ENCODE measurements at regions not wholly inside any gene's neighbourhood (a gene's known extent, or its start where the extent isn't known, plus 50 kb on each side); places are given as distances from the start of the nearest gene placed in this dataset.

DNA sequence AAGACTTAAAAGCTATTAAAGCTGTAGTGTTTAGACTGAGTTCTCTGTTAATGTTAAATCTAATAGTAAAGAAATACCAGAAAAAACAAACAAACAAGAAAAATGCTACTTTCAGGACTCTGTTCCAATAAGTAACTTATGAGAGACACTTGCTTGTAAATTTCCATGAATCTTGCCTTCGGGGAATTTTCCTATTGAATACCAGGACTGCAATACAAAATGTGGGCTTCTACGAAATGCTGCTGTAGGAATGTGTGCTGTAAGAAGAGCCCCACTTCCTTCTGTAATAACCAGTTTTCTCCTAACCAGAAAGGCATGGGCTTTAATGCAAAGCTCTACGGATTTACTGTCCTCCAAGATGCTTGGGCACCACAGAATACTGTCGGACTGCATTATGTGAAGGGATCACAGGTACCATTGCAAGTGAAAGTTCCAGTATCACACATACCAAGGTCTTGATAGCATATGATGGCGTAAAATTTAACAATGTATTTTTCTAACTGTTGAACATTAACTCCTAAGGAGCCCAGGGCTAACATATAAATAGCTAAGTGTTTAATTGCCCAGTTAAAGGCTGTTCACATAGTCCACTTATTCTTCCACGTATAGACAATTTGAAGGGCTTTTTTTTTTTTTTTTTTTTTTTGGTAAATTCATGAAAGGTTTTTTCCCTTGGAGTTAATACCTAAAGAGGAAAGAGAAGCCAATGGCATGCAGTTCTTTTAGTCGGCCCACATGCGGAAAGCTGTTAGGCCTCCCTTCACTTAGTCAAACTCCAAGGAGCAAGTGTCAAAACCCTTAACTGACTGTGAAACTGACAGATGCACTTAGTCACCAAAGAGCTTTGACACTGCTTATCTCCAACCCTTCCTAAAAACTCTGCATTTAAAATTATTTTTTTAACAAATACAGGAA lies 564.0 kb upstream of the POU3F3 start:
- DNase-seq, result no peak

GRCh38 chr2:104290566-104290891 lies 563.4 kb upstream of the POU3F3 start:
- DNase-seq, result no peak

DNA sequence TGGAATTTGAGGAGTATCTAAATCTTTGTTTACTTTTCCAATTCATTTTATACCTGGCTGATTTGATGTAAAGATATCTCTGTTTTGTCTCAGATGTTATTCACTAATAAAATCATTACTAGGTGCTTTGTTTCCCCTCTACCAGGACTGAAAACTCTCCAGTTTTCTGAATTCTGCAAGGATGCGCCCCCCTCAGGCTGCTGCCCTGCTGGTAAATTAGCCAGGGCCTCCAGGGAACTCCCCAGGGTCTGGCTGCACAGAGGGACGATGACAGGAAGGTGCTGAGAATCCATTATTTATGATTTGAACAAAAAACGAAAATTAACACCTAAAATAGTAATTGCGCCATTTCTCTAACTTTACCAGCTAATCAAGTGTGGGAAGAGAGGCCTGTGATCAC lies 541.2 kb upstream of the POU3F3 start:
- DNase-seq, result no peak

GRCh38 chr2:104318001-104318665 lies 535.8 kb upstream of the POU3F3 start:
- DNase-seq, result peak in 1 of 58 donors; percentile 8

DNA sequence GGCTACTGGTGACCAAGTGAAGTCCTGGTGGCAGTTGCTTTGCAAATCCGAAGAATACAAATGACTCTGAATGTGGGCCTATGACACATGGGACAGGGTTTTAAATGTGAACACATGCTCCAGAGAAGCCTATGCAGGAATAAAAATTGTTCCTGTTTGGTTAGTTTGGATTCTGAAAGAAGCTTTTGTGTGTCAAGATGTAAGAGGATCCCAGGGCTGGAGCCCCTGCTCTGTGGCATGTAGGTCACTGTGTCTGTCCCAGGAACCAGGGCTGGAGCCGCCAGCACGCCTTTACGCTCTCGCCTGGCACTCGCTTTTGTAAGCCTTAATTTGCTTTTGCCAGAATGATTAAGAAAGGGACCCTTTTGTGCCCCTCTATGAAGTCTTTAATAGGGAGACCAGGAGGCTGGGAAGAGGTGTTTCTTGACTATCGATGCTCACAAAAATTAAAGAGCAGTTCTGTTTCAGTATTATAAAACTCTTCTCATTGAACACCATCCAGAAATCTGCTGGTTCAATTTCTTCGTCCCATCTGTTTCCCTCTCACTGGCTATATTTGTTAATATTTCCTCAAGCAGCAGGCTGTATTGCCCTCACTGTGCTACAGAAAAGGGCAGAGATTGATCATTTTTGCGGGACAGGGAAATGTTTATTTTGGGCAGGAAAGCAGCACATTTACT lies 532.7 kb upstream of the POU3F3 start:
- DNase-seq, result peak in 20 of 58 donors; percentile 1 to 34 (median 10)

GRCh38 chr2:104321796-104322349 lies 532.0 kb upstream of the POU3F3 start:
- no peak for DNase-seq

- DNase-seq, result peak in 2 of 58 donors; percentile 6 to 9
Observed at GRCh38 chr2:104332731-104333130, 521.2 kb upstream of the POU3F3 start.

- DNase-seq, result no peak
Observed at GRCh38 chr2:104337869-104338268, 516.0 kb upstream of the POU3F3 start.

- no peak for DNase-seq
Observed at GRCh38 chr2:104340162-104340561, 513.8 kb upstream of the POU3F3 start.

- no peak for DNase-seq
Observed at GRCh38 chr2:104340879-104341828, 512.8 kb upstream of the POU3F3 start.

DNA sequence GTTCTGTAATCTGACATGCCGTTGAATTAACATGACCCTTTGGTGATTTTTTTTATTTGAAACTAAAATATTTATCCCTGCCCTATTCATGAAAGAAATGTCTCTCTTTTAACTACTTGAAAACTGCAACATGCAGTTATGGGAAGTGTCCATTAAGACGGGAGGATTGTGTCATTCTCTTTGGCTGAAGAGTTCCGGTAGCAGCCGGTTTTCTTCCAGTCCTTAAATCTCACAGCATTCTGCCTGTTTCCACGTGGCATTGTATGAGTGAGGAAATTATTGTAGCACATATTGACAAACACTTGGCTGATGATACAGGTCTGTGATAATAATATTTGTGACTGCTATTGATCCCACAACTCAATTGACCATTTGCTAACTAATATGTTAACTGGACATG lies 509.6 kb upstream of the POU3F3 start:
- DNase-seq, result no peak

DNA sequence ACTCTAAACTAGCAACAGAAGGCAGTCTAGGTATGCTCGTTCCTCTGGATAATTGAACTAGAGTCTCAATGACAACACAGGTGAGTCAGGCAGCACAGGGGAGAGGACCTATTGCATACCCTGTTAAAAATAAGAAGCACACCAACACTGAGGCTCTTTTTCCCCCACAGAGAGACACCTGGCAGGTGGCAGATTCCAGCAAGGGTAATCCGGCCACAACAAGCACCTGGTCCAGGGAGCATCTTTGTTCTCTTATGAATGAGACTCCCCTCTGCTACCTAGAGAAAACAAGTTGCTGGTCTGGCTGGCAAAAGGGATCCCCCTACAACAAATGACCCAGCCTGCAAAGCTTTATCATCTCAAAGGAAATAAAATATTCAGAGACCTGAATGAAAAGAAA lies 508.9 kb upstream of the POU3F3 start:
- DNase-seq, result no peak

DNA sequence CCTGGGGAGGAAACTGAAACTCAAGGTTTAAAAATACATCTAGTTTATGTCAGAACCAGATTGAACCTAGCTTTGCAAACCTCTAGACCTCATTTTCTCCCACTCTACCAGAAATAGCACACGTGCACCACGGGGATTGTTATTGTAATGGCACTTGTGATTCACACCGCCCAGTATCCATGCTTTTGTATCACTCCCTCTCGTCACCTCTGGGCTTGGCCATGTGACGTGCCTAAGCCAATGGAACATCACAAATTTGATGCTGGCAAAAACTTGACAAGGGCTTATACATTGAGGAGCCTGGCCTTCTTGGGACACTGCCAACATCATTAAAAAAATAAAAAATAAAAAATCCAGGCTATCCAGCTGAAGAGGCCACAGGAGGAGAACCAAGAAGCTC lies 495.8 kb upstream of the POU3F3 start:
- no peak for DNase-seq

DNA sequence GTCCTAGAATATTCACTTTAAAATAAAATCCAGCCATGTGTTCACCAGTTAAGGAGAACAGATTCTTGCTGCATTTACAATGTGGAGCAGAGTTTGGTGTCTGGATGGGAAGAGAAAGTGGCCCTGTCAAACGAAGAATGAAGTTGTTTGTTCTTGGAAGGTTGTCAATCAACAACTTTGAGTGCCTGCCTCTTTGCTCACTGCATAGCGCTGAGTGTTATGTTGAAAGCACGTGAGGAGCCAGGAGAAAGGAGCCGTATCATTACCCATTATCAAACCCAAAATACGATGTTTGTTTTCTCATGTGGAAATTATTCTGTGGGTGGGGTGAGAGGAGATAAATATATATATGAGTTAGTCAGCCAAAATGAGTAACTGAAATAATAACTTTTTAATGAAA lies 492.5 kb upstream of the POU3F3 start:
- no peak for DNase-seq

DNA sequence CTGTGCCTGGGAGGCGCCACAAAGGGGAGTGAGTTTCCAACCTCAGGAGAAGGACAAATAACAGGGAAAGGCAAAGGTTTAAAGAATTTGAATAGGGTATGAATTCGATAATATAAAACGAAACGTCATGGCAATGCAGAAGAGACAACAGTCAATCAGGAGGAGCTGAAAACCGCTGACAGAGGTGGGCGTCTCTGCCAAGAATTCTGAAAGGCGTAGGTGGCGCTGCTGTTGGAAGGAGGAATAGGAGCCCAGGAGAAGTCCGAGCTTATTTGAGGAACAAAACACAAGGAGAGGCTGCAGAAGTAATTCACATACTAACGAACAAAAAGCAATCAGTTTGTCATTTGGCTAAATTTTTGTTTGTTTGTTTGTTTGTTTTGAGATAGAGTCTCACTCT lies 485.8 kb upstream of the POU3F3 start:
- DNase-seq, result no peak

GRCh38 chr2:104371087-104371781 lies 482.7 kb upstream of the POU3F3 start:
- no peak for DNase-seq

GRCh38 chr2:104375206-104375605 lies 478.7 kb upstream of the POU3F3 start:
- DNase-seq, result no peak

- peak in 52 of 58 donors; percentile 8 to 88 (median 48) for DNase-seq
Observed at GRCh38 chr2:104378853-104379374, 475.0 kb upstream of the POU3F3 start.

- DNase-seq, result no peak
Observed at GRCh38 chr2:104384961-104385360, 469.0 kb upstream of the POU3F3 start.

GRCh38 chr2:104385743-104386142 lies 468.2 kb upstream of the POU3F3 start:
- no peak for DNase-seq

Measured in anterior cingulate cortex (tissue), 58 donors.